ENCODE measurements at regions not wholly inside any gene's neighbourhood (a gene's known extent, or its start where the extent isn't known, plus 50 kb on each side); places are given as distances from the start of the nearest gene placed in this dataset.

GRCh38 chr13:67372868-67373464 is 142.8 kb upstream of the PCDH9 start:
- H3K27ac ChIP-seq (ENCODE audit: low read depth), result no peak overlapping the region
- no peak overlapping the region for H3K4me3 ChIP-seq (ENCODE audit: low read depth, low read length)
- H3K36me3 ChIP-seq (ENCODE audit: insufficient read depth), result no peaks in the 10 kb centered on the region
- H3K4me1 ChIP-seq (ENCODE audit: insufficient read depth), result no peaks in the 10 kb centered on the region
- 80% methylated on average over 1 of the region's 1 CpG for WGBS
- no peak for DNase-seq (ENCODE audit: extremely low spot score)

DNA sequence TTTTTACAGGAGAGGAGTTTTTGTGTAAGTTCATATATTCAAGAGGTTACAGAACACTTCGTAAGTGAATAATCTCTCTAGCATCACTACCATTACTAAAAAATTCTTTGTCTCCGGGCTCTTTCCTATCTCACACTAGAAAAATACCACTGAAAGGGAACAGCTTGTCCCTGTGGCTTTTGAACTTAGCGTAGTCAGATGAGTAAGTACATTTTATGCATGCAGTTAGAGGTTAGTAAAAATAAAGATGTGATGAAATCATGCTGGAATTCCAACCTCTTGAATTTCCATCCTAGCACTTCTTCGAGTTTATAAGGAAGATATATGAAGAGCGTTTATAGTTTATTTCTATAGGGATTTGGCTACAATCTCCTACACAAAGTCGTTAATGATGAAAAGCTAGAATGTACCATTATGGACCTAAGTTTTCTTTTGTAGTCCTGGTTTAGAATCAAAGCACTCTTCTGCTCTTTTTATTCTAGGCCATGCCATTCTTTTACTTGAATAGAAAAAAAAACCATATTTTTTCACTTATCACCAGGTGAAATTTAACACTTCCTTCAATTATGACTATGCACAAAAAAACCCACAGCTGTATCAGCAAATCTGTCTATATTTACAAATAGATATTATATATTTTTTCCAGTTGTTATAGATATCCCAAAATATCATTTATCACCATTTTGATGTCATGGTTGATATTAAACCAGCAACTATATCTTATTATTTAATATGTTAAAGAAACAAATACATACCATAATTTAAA is 139.9 kb upstream of the PCDH9 start:
- peak; percentile 58 for DNase-seq (ENCODE audit: extremely low spot score)
- 31% methylated on average over 6 of the region's 6 CpGs for WGBS
- no peak overlapping the region for H3K27ac ChIP-seq (ENCODE audit: low read depth)

DNA sequence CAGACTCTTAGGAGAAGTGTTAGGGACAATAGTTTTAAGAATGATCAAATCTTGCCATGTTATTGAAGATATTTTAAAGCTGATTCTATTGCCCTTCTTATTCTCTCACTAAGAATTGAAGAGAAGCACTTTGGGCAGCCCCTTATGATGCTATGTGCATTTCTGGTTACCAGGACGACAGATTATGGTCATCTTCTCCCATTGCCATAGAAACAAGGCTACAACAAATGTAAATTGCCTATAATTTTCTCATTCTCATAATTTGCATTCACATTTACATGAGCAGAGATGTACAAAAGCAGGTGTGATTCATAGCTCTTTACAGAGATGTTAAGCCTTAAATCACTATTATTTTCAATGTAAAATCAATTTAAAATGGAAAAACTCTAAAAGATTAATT is 137.3 kb upstream of the PCDH9 start:
- Histone ChIP-seq H3K4me3 (ENCODE audit: low read depth, low read length) (no peak overlapping the region), H3K36me3 (ENCODE audit: insufficient read depth) (no peaks in the 10 kb centered on the region), H3K4me1 (ENCODE audit: insufficient read depth) (no peaks in the 10 kb centered on the region), H3K27ac (ENCODE audit: low read depth) (no peak overlapping the region)
- no peak for DNase-seq (ENCODE audit: extremely low spot score)
- WGBS, result 72% methylated on average over 1 of the region's 1 CpG

More for the DNA sequence above, 139.9 kb upstream of the PCDH9 start:
- Histone ChIP-seq H3K36me3 (ENCODE audit: insufficient read depth) (no peaks in the 10 kb centered on the region), H3K4me3 (ENCODE audit: low read depth, low read length) (no peak overlapping the region), H3K4me1 (ENCODE audit: insufficient read depth) (no peaks in the 10 kb centered on the region)

DNA sequence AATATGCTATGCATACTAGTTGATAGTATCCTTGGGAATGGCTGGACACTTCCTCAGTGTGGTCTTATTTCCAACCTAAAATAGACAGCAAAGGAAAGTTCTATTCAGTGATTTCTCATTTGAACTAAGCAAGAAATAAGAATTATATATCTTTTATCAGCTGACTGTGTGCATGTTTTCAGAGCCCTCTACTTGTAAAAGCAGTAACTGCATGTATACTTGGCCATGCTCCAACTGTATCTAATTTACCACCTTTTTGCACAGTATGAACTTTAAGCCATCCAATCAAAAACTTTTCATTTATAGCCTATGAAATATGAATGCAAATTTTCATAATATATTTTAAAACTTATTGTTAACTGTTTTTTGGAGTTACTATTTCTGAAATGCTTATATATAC is 136.4 kb upstream of the PCDH9 start:
- Histone ChIP-seq H3K4me1 (ENCODE audit: insufficient read depth) (no peaks in the 10 kb centered on the region), H3K27ac (ENCODE audit: low read depth) (no peak overlapping the region), H3K4me3 (ENCODE audit: low read depth, low read length) (no peak overlapping the region), H3K36me3 (ENCODE audit: insufficient read depth) (no peaks in the 10 kb centered on the region)
- DNase-seq (ENCODE audit: extremely low spot score), result no peak

GRCh38 chr13:67355812-67356476 is 125.8 kb upstream of the PCDH9 start:
- H3K4me1 ChIP-seq (ENCODE audit: insufficient read depth), result no peaks in the 10 kb centered on the region
- no peak for DNase-seq (ENCODE audit: extremely low spot score)
- H3K27ac ChIP-seq (ENCODE audit: low read depth), result no peak overlapping the region
- H3K36me3 ChIP-seq (ENCODE audit: insufficient read depth), result no peaks in the 10 kb centered on the region
- no peak overlapping the region for H3K4me3 ChIP-seq (ENCODE audit: low read depth, low read length)
- 63% methylated on average over 6 of the region's 6 CpGs for WGBS

GRCh38 chr13:67353941-67354340 is 123.8 kb upstream of the PCDH9 start:
- no peaks in the 10 kb centered on the region for H3K36me3 ChIP-seq (ENCODE audit: insufficient read depth)
- 24% methylated on average over 2 of the region's 2 CpGs for WGBS
- H3K4me1 ChIP-seq (ENCODE audit: insufficient read depth), result no peaks in the 10 kb centered on the region
- no peak overlapping the region for H3K27ac ChIP-seq (ENCODE audit: low read depth)
- no peak overlapping the region for H3K4me3 ChIP-seq (ENCODE audit: low read depth, low read length)
- no peak for DNase-seq (ENCODE audit: extremely low spot score)

GRCh38 chr13:67353031-67353430 is 122.9 kb upstream of the PCDH9 start:
- H3K27ac ChIP-seq (ENCODE audit: low read depth), result no peak overlapping the region
- no peaks in the 10 kb centered on the region for H3K36me3 ChIP-seq (ENCODE audit: insufficient read depth)
- 68% methylated on average over 1 of the region's 1 CpG for WGBS
- no peak for DNase-seq (ENCODE audit: extremely low spot score)
- H3K4me1 ChIP-seq (ENCODE audit: insufficient read depth), result no peaks in the 10 kb centered on the region
- H3K4me3 ChIP-seq (ENCODE audit: low read depth, low read length), result no peak overlapping the region

- WGBS, result 96% methylated on average over 1 of the region's 1 CpG
- Histone ChIP-seq H3K27ac (ENCODE audit: low read depth) (no peak overlapping the region), H3K36me3 (ENCODE audit: insufficient read depth) (no peaks in the 10 kb centered on the region), H3K4me1 (ENCODE audit: insufficient read depth) (no peaks in the 10 kb centered on the region), H3K4me3 (ENCODE audit: low read depth, low read length) (no peak overlapping the region)
- no peak for DNase-seq (ENCODE audit: extremely low spot score)
These were observed 121.8 kb upstream of the PCDH9 start for GRCh38 chr13:67351909-67352308.

DNA sequence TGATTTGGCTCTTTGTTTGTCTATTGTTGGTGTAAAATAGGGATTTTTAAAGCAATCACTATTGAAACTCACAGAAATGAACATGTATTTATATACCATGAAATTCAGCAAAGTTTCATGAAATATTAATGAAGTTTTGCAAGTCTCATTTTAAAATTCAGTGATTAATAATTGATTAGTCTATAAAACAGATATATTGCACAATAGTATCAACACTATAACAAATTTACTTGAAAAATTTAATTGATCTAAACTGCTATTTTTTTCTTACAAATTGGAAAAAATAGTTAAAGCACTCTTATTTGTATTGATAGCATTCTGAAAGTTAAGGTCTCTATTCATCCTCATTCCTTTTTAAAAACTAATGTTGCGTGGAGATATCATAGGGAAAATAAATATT is 121.0 kb upstream of the PCDH9 start:
- no peak overlapping the region for H3K27ac ChIP-seq (ENCODE audit: low read depth)
- WGBS, result 97% methylated on average over 1 of the region's 1 CpG
- DNase-seq (ENCODE audit: extremely low spot score), result no peak
- no peaks in the 10 kb centered on the region for H3K4me1 ChIP-seq (ENCODE audit: insufficient read depth)
- H3K36me3 ChIP-seq (ENCODE audit: insufficient read depth), result no peaks in the 10 kb centered on the region
- no peak overlapping the region for H3K4me3 ChIP-seq (ENCODE audit: low read depth, low read length)

DNA sequence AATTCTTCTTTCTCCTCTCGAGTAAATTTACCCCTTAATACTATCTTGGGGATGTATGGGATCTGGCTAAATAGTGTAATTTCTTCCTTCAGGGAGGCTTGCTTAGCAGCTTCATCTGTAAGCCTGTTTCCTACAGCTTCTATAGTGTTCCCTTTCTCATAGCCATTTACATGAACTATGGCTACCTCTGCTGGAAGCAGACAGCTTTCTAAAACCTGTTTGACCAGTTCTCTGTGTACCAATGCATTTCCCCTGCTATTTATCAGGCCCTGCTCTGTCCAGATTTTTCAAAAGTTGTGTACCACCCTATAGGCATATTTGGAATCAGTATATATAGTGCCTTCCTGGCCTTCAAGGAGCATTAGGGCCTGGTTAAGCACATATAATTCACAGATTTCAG is 113.6 kb upstream of the PCDH9 start:
- Histone ChIP-seq H3K27ac (ENCODE audit: low read depth) (no peak overlapping the region), H3K4me1 (ENCODE audit: insufficient read depth) (no peaks in the 10 kb centered on the region), H3K36me3 (ENCODE audit: insufficient read depth) (no peaks in the 10 kb centered on the region), H3K4me3 (ENCODE audit: low read depth, low read length) (no peak overlapping the region)
- WGBS, result 81% methylated on average over 1 of the region's 1 CpG
- DNase-seq (ENCODE audit: extremely low spot score), result no peak

GRCh38 chr13:67341406-67341805 is 111.3 kb upstream of the PCDH9 start:
- H3K4me1 ChIP-seq (ENCODE audit: insufficient read depth), result no peaks in the 10 kb centered on the region
- no peak for DNase-seq (ENCODE audit: extremely low spot score)
- H3K36me3 ChIP-seq (ENCODE audit: insufficient read depth), result no peaks in the 10 kb centered on the region
- 73% methylated on average over 5 of the region's 5 CpGs for WGBS
- no peak overlapping the region for H3K27ac ChIP-seq (ENCODE audit: low read depth)
- H3K4me3 ChIP-seq (ENCODE audit: low read depth, low read length), result no peak overlapping the region

- Histone ChIP-seq H3K36me3 (ENCODE audit: insufficient read depth) (no peaks in the 10 kb centered on the region), H3K4me3 (ENCODE audit: low read depth, low read length) (no peak overlapping the region), H3K4me1 (ENCODE audit: insufficient read depth) (no peaks in the 10 kb centered on the region), H3K27ac (ENCODE audit: low read depth) (no peak overlapping the region)
- DNase-seq (ENCODE audit: extremely low spot score), result no peak
- 83% methylated on average over 3 of the region's 3 CpGs for WGBS
These were observed 100.0 kb upstream of the PCDH9 start for GRCh38 chr13:67330149-67330548.

GRCh38 chr13:67328895-67329294 is 98.8 kb upstream of the PCDH9 start:
- 89% methylated on average over 3 of the region's 3 CpGs for WGBS
- no peak overlapping the region for H3K27ac ChIP-seq (ENCODE audit: low read depth)
- H3K36me3 ChIP-seq (ENCODE audit: insufficient read depth), result no peaks in the 10 kb centered on the region
- H3K4me1 ChIP-seq (ENCODE audit: insufficient read depth), result no peaks in the 10 kb centered on the region
- H3K4me3 ChIP-seq (ENCODE audit: low read depth, low read length), result no peak overlapping the region
- DNase-seq (ENCODE audit: extremely low spot score), result no peak

- H3K27ac ChIP-seq (ENCODE audit: low read depth), result no peak overlapping the region
- no peaks in the 10 kb centered on the region for H3K36me3 ChIP-seq (ENCODE audit: insufficient read depth)
- DNase-seq (ENCODE audit: extremely low spot score), result no peak
- H3K4me3 ChIP-seq (ENCODE audit: low read depth, low read length), result no peak overlapping the region
- H3K4me1 ChIP-seq (ENCODE audit: insufficient read depth), result no peaks in the 10 kb centered on the region
These were observed 88.7 kb upstream of the PCDH9 start for GRCh38 chr13:67318860-67319259.

All from urinary bladder (tissue), 3 donors.